Astrocyte (in vitro differentiated cells and primary cell): ENCODE measurements at regions not wholly inside any gene's neighbourhood (a gene's known extent, or its start where the extent isn't known, plus 50 kb on each side); places are given as distances from the start of the nearest gene placed in this dataset.
"Not testable (repeated sequence)": the region's sequence is repeated elsewhere in the genome, so short reads cannot be mapped to it uniquely, and the experiment has no call there.

Experiments
- DNase-seq: peaks from one replicate; pipeline ENCODE4 v3.0.0-alpha.2; 2010; ENCODE audit warnings: low read depth
- FAIRE-seq: peaks from 2 replicates; lab custom pipeline; 2011; peaks lifted over from hg19 to GRCh38; lab: Jason Lieb, UNC
- H2AFZ ChIP-seq: 2 replicates; pipeline ENCODE4 v1.6.0; 2012; ENCODE audit warnings: low read depth, low read length, inconsistent platforms
- H3K27ac ChIP-seq: 2 replicates; pipeline ENCODE4 v1.5.1; 2011; ENCODE audit warnings: low read depth, low read length, inconsistent platforms
- H3K27me3 ChIP-seq: 2 replicates; pipeline ENCODE4 v1.6.0; 2011; ENCODE audit warnings: low read length, inconsistent platforms; ENCODE audit not compliant: insufficient read depth
- H3K36me3 ChIP-seq: 2 replicates; pipeline ENCODE4 v1.5.1; 2011; ENCODE audit warnings: low read length, inconsistent platforms; ENCODE audit not compliant: insufficient read depth
- H3K4me1 ChIP-seq: 2 replicates; pipeline ENCODE4 v1.5.1; 2011; ENCODE audit warnings: low read length, inconsistent platforms; ENCODE audit not compliant: insufficient read depth
- H3K4me2 ChIP-seq: 2 replicates; pipeline ENCODE4 v1.6.0; 2012; ENCODE audit warnings: low read length, inconsistent platforms
- H3K4me3 ChIP-seq: 2 replicates; pipeline ENCODE4 v1.5.1; 2011; ENCODE audit warnings: low read depth, mild to moderate bottlenecking, low read length, inconsistent platforms; ENCODE audit not compliant: insufficient read depth
- H3K79me2 ChIP-seq: 2 replicates; pipeline ENCODE4 v1.6.0; 2012; ENCODE audit warnings: mild to moderate bottlenecking, low read length, inconsistent platforms; ENCODE audit not compliant: insufficient read depth
- H3K9ac ChIP-seq: 2 replicates; pipeline ENCODE4 v1.6.0; 2012; ENCODE audit warnings: mild to moderate bottlenecking, low read length, inconsistent platforms
- H3K9me3 ChIP-seq: 2 replicates; pipeline ENCODE4 v1.5.1; 2012; ENCODE audit warnings: low read depth, mild to moderate bottlenecking, low read length, inconsistent platforms; ENCODE audit not compliant: insufficient read depth
- H4K20me1 ChIP-seq: 2 replicates; pipeline ENCODE4 v1.6.0; 2012; ENCODE audit warnings: low read length, inconsistent platforms; ENCODE audit not compliant: insufficient read depth
- H3K27ac Mint-ChIP-seq: one replicate; pipeline ENCODE4 v1.8.0; 2021; ENCODE audit warnings: mild to moderate bottlenecking, mixed read lengths; ENCODE audit not compliant: unreplicated experiment
- H3K27me3 Mint-ChIP-seq: one replicate; pipeline ENCODE4 v1.8.0; 2021; ENCODE audit warnings: low read depth, mixed read lengths; ENCODE audit not compliant: unreplicated experiment
- H3K36me3 Mint-ChIP-seq: one replicate; pipeline ENCODE4 v1.8.0; 2021; ENCODE audit warnings: low read depth, mixed read lengths; ENCODE audit not compliant: unreplicated experiment
- H3K4me1 Mint-ChIP-seq: one replicate; pipeline ENCODE4 v1.8.0; 2021; ENCODE audit warnings: low read depth, mixed read lengths; ENCODE audit not compliant: unreplicated experiment
- H3K4me3 Mint-ChIP-seq: one replicate; pipeline ENCODE4 v1.8.0; 2021; ENCODE audit warnings: mild to moderate bottlenecking, moderate library complexity, mixed read lengths; ENCODE audit not compliant: unreplicated experiment
- H3K9me3 Mint-ChIP-seq: one replicate; pipeline ENCODE4 v1.8.0; 2021; ENCODE audit warnings: mild to moderate bottlenecking, mixed read lengths; ENCODE audit not compliant: unreplicated experiment
- CTCF ChIP-seq: IDR thresholded peaks from 2 replicates; pipeline ENCODE4 v1.5.1; 2011; ENCODE audit warnings: low read depth, mild to moderate bottlenecking, inconsistent platforms, low read length, moderate library complexity; ENCODE audit not compliant: insufficient read depth
- EZH2 ChIP-seq: IDR thresholded peaks from 2 replicates; pipeline ENCODE4 v1.6.1; 2012; ENCODE audit warnings: mild to moderate bottlenecking, low read length, inconsistent platforms; ENCODE audit not compliant: insufficient read depth

- Histone ChIP-seq H3K4me2 (peak overlapping the region; percentile 51), H3K79me2 (no peaks in the 10 kb centered on the region), H2AFZ (no peak overlapping the region), H3K4me3 (no peak overlapping the region), H3K27me3 (no peaks in the 10 kb centered on the region), H3K9ac (no peak overlapping the region), H3K4me1 (peaks cover 9% of the 10 kb centered on the region), H3K9me3 (no peaks in the 10 kb centered on the region), H4K20me1 (no peaks in the 10 kb centered on the region), H3K27ac (no peak overlapping the region), H3K36me3 (no peaks in the 10 kb centered on the region)
- no peak for DNase-seq
- Mint-ChIP-seq H3K27ac (no peak overlapping the region), H3K9me3 (peaks cover 3% of the 10 kb centered on the region), H3K27me3 (peaks cover 7% of the 10 kb centered on the region), H3K4me3 (no peak overlapping the region), H3K36me3 (no peaks in the 10 kb centered on the region), H3K4me1 (peaks cover 9% of the 10 kb centered on the region)
- TF ChIP-seq EZH2 (no peak), CTCF (no peak)
- FAIRE-seq = no peak
Observed at GRCh38 chr1:64343823-64344190, 126.1 kb upstream of the CACHD1 start.

GRCh38 chr1:64348270-64348960 is 121.5 kb upstream of the CACHD1 start:
- Histone ChIP-seq H3K27ac (no peak overlapping the region), H3K9me3 (no peaks in the 10 kb centered on the region), H4K20me1 (no peaks in the 10 kb centered on the region), H3K4me1 (peaks cover 7% of the 10 kb centered on the region), H3K27me3 (no peaks in the 10 kb centered on the region), H3K4me3 (no peak overlapping the region), H3K9ac (no peak overlapping the region), H3K36me3 (no peaks in the 10 kb centered on the region), H3K4me2 (no peak overlapping the region), H3K79me2 (no peaks in the 10 kb centered on the region), H2AFZ (no peak overlapping the region)
- Mint-ChIP-seq H3K36me3 (no peaks in the 10 kb centered on the region), H3K4me3 (no peak overlapping the region), H3K4me1 (peaks cover 4% of the 10 kb centered on the region), H3K9me3 (no peaks in the 10 kb centered on the region), H3K27me3 (peaks cover 4% of the 10 kb centered on the region), H3K27ac (no peak overlapping the region)
- TF ChIP-seq EZH2 (no peak), CTCF (no peak)
- DNase-seq (no peak), FAIRE-seq (no peak)

GRCh38 chr1:64348961-64349648 is 120.8 kb upstream of the CACHD1 start:
- no peak overlapping the region for H3K9ac ChIP-seq
- peaks cover 7% of the 10 kb centered on the region for H3K27me3 Mint-ChIP-seq
- no peaks in the 10 kb centered on the region for H3K27me3 ChIP-seq
- H3K9me3 Mint-ChIP-seq = no peaks in the 10 kb centered on the region
- TF ChIP-seq EZH2 = no peak
- no peak for TF ChIP-seq CTCF
- no peaks in the 10 kb centered on the region for H3K79me2 ChIP-seq
- no peaks in the 10 kb centered on the region for H3K36me3 Mint-ChIP-seq
- no peak overlapping the region for H3K4me2 ChIP-seq
- no peak overlapping the region for H3K27ac ChIP-seq
- H3K27ac Mint-ChIP-seq = no peak overlapping the region
- no peak for DNase-seq
- H3K4me3 ChIP-seq = no peak overlapping the region
- FAIRE-seq = no peak
- peaks cover 4% of the 10 kb centered on the region for H3K4me1 Mint-ChIP-seq
- H3K4me3 Mint-ChIP-seq = no peak overlapping the region
- H4K20me1 ChIP-seq = no peaks in the 10 kb centered on the region
- H3K9me3 ChIP-seq = no peaks in the 10 kb centered on the region
- H3K4me1 ChIP-seq = no peaks in the 10 kb centered on the region
- H2AFZ ChIP-seq = no peak overlapping the region
- no peaks in the 10 kb centered on the region for H3K36me3 ChIP-seq

GRCh38 chr1:64355534-64355933 is 114.4 kb upstream of the CACHD1 start:
- H4K20me1 ChIP-seq, H3K36me3 Mint-ChIP-seq, H3K27ac ChIP-seq, H3K27me3 ChIP-seq, H3K27ac Mint-ChIP-seq, H3K4me3 ChIP-seq, FAIRE-seq, H3K36me3 ChIP-seq, H3K9me3 ChIP-seq, H3K9me3 Mint-ChIP-seq, H3K79me2 ChIP-seq, H3K4me1 ChIP-seq, H3K4me1 Mint-ChIP-seq, H3K4me3 Mint-ChIP-seq, H2AFZ ChIP-seq, H3K9ac ChIP-seq, DNase-seq, H3K4me2 ChIP-seq: not testable (repeated sequence)
- H3K27me3 Mint-ChIP-seq = peaks cover 27% of the 10 kb centered on the region
